ENCODE measurements at regions not wholly inside any gene's neighbourhood (a gene's known extent, or its start where the extent isn't known, plus 50 kb on each side); places are given as distances from the start of the nearest gene placed in this dataset.

GRCh38 chr4:157564218-157564617 lies 343.7 kb downstream of the GRIA2 start:
- no peak for TF ChIP-seq FOXM1 (IDR thresholded peaks at IDR 0.05; ENCODE audit: borderline replicate concordance)
- TF ChIP-seq SP1 (IDR thresholded peaks at IDR 0.05): no peak
- no peak for TF ChIP-seq ELF4 (IDR thresholded peaks at IDR 0.05)
- TF ChIP-seq NFRKB (IDR thresholded peaks at IDR 0.05): no peak
- TF ChIP-seq FOXA1 (IDR thresholded peaks at IDR 0.05): no peak
- no peak for TF ChIP-seq FOXK2 (IDR thresholded peaks at IDR 0.05)
- no peak for TF ChIP-seq L3MBTL2 (conservative IDR thresholded peaks at IDR 0.05)
- no peak for TF ChIP-seq SUZ12 (IDR thresholded peaks at IDR 0.05)
- no peak for TF ChIP-seq BHLHE40 (IDR thresholded peaks at IDR 0.05; ENCODE audit: borderline replicate concordance)
- TF ChIP-seq PKNOX1 (IDR thresholded peaks at IDR 0.05): no peak
